HG03045 (cell line): ENCODE measurements at regions not wholly inside any gene's neighbourhood (a gene's known extent, or its start where the extent isn't known, plus 50 kb on each side); places are given as distances from the start of the nearest gene placed in this dataset.
"Not testable (repeated sequence)": the region's sequence is repeated elsewhere in the genome, so short reads cannot be mapped to it uniquely, and the experiment has no call there.

Source experiments
- ATAC-seq: cut with Tn5 transposase; IDR thresholded peaks from one replicate; pipeline ENCODE4 v1.9.1; 2021; ENCODE audit warnings: mild to moderate bottlenecking, moderate library complexity; ENCODE audit not compliant: unreplicated experiment

DNA sequence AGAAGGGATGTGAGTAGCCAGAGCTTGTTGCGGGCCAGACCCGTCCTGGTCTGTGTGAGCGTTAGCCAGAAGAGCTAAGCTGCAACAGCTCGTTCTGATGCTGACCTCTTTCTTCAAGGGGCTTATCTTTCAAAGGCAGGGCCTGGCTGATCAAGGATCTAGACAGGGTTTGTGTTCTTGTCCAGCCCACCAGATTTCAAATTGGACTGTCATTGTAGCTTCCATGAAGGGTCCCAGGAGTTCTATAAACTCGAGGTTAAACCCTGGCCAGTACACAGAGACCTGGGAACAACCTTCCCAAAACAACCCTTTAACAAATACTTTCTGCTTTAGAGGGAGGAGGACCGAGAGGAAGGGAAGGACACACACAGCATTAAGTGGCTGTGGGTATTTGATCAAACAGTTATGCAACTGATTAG is 153.0 kb upstream of the TUT7 start:
- no peak for ATAC-seq

DNA sequence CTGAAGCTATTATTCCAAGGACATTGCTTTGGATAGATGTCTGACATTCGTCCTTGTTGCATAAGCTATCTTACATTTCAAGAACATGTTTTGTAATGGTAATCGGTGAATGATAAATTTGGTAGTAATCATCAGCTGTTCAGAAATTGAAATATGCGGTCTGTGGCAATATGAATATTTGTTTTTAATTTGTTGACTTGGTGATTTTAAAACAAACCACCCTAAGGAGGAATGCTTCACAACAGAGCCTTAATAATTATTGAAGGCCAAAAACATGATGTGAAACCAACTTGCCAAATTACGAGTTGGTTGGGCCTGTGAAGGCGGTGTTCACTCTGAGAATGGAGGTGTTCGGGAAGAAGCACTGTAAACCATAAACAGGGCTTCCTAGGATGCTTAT is 149.7 kb upstream of the TUT7 start:
- ATAC-seq = no peak

DNA sequence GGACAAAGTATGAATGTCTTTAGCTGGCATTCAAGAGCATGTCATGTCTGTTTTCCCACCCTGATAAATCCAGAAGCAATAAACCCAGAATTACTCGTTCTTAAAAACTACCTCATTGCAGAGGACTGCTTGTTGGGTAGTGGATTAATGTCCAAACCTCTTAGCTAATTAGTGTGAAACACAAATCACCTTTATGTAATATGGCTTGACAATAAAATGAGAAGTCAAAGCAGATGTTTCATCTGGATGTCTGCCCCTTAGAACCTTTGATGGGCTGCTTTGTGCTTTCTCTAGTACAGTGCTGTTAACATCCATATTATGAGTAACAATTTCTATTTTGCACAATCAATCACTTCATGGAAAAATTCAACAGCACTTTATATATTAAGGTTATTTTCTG is 149.1 kb upstream of the TUT7 start:
- no peak for ATAC-seq

DNA sequence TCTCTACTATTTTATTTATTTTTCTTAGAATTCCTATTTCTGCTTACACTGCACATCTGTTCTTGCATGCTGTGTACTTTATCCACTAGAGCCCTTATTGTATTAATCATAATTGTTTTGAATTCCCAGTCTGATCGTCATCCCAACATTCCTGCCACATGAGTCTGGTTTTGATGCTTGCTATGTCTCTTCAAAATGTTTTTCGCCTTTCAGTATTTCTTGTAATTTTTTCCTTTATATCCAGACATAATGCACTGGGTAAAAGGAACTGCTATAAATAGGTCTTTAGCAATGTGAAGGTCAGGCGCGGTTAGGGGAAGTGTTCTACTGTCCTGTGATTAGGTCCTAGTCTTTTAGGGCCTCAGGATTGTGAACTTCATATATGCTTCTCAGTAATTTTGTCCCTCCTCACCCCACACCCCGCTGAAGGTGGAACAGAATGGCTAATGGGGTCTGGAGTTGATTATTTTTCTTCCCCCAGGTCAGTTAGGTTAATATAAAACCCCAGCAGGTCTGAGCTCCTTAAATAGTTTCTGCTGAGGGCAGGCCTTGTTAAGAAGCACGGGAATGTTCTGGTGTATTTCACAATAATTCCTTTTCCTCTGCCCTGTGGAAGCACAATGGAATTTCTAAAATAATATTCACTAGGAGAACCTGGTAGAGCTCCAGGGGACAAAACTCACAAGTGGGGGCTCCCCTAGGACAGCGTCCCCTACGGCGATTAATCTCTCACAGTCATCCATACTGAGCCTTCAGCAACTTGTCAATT is 146.6 kb upstream of the TUT7 start:
- ATAC-seq = no peak

DNA sequence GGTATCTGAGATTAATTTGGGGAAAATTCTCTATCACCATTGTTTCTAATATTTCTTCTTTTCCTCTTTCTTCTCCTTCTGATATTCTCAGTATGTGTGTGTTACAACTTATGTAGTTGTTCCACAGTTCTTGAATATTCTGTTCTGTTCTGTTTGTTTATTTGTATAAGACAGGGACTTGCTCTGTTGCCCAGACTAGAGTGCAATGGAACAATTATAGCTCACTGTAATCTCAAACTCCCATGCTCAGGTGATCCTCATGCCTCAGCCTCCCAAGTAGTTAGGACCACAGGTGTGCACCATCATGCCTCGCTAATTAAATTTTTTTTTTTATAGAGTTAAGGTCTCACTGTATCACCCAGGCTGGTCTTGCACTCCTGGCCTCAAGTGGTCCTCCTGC is 145.8 kb upstream of the TUT7 start:
- ATAC-seq = no peak

DNA sequence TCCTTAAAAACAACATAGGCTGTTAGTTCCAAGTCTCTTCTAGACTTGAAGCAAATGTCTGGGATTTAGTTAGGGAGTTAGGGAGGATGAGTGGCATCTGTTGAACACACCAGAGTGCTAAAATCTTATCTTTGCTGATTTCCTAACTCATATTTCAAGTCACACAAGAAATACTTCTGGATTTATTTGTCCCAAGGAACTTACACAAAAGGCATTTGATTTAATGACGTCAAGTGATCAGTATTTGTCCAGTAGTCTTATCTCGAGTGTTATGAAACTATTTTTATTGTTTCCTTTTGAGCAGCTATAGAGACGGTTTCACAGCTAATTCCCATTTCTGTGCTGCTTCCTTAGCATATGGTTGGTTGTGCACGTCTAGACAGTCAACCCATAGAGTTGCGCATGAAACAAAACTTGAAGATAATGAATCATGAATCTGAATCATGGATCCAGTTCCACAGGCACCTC is 140.5 kb upstream of the TUT7 start:
- no peak for ATAC-seq

DNA sequence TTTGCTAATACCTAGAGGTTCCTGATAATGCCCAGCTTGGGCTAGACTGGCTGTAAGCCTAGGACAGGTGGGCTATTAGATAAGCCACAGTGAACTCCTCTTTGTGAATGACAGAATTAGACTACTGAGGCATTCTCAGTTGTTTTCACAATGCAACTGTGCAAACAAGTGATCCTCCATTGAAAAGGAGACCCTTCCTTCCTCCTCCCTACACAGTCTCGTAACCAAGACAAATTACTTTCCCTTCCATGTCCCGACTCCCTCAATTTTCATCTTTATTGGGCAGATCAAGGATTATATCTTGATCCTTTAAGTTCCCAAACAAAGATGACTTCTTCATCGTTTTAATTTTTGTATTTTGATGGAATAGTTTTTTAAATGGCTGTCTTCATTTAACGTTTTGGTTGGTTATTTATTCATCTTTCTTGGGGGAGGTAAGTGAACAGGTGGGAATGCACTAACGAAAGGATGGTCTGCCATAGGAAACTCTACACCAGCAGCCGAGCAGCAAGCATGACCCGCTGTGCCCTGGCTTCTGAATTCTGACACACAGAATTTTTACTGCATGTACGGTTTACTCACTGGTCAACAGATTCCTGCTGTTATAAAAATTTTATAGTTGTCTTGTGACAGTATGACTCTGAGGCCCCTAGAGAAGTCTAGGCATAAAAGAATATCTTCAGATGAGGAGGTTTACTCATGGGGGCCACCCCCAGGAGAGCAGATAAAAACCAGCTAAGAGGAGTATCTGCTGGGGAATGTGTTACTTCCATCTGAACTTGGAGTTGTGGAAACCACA is 137.5 kb upstream of the TUT7 start:
- ATAC-seq = no peak

DNA sequence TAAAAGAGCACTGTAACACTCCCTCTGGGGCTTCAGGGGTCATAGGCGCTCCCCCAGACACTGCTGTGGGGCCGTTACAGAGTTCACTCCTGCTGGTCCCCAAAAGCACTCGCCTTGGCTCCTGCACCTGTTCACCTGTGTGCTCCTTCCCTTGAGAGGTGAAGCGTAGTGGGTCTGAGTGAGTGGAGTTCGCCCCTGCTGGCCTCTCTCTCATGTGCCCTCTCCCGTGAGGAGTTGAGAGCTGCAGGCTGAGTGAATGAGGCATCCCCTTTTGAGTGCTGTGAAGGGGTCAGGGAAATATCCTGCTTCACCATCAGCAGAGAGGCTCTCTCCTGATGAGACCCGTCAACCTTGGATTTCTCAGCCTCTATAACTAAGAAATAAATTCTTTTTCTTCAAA is 134.6 kb upstream of the TUT7 start:
- ATAC-seq = no peak

DNA sequence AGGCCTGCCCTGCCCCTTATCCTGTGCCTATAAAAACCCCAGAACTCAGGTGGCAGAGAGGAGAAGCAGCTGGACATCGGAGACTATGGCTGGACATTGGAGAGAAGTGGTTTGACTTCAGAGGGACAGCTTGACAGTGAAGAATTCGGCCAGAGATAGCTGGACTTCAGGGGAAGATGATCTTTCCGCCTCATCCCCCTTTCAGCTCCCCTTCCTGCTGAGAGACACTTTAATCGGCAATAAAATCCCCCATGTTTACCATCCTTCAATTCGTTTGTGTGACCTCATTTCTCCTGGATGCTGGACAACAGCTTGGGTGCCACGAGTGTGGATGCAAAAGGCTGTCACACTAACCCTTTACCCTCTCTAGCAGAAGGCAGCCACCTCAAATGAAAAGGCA is 134.1 kb upstream of the TUT7 start:
- ATAC-seq = no peak

DNA sequence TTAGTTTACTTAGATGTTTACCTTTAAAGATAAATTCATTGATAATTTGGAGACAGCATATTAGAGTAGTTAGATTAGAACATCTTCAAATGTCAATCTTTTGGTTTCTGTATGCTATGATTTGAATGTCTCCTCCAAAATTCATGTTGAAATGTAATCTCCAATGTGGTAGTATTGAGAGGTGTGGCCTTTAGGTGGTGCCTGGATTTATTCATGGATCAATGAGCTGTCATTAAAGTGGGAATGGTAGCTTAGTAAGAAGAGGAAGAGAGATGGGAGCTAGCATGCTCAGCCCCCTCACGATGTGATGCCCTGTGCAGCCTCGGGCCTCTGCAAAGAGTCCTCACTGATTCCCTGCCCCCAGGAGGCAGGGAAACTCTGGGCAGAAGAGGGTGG is 133.6 kb upstream of the TUT7 start:
- ATAC-seq = no peak

DNA sequence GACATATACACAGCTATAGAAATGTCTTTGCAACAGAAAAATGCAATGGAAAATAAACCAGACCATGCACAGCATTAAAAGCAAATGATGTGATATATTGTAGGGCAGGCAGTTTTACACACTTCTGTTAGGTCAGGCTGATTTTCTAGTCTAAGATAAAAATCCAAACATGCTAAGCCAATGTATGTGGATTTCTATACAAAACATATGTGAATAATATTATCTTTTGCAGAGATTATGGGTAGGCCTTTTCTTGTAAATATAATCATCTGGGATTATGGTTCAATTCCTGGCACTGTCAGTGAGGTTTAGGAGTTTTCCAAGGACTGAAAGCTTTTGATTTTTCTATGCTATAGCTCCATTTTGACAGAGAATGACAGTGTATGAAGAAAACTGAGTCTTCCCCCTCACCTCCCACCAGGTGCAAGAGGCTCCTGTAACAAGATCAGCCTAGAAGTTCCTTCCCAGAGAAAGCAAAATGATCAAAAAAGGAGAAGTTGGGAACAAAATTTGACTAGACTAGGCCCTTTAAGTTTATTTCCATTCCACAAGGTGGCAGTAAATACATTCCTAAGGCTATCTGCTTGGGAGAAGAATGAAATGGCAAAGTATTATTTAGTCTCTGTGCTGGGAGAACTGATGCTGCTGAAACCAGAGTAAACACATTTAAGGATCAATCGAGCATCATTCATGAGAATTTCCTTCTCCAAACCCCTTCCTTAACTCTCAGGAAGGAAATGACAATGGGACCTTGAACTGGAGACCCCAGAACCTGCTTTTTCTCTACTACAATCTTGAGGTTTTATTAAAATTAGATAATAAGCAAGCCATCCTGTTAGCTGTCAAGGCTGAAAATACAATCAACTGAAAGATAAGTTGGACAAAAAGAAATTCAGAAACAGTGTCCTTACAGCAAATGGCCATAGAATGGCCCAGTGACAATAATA is 133.0 kb upstream of the TUT7 start:
- no peak for ATAC-seq

DNA sequence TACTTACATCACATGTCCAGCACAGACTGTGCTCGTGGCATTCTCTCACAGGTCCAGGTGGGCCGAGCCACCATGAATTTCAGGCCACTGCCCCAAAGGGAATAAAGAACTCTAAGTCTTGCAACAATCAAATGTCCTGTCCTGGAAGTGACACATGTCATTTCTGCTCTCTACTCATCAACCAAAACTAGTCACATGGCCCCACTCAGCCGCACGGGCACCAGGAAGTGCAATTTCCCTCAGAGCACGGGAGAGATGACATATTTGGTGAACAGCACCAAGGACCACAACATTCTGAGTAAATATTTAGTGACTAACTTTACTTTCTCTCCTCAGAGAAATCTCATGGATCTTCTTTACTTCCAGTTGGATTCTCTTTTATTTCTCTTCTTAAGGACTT is 131.1 kb upstream of the TUT7 start:
- no peak for ATAC-seq

DNA sequence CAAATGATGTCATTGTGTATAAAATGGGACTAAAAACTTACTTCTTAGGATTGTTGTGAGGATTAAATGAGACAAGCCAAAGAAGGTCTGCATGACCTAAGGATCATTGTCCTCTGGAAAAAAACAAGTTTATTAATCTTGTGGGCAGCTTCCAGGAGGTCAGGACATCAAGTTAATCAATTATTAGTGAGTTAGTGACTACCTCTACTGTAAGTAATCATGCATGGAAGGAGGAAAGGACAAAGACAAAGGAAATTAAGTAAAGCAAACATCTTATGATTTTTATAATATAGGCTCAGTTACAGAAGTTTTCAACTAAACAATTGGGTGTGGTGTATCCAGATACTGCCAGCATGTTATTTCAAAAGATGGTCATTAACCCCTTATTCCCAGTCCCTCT is 129.3 kb upstream of the TUT7 start:
- ATAC-seq = no peak

DNA sequence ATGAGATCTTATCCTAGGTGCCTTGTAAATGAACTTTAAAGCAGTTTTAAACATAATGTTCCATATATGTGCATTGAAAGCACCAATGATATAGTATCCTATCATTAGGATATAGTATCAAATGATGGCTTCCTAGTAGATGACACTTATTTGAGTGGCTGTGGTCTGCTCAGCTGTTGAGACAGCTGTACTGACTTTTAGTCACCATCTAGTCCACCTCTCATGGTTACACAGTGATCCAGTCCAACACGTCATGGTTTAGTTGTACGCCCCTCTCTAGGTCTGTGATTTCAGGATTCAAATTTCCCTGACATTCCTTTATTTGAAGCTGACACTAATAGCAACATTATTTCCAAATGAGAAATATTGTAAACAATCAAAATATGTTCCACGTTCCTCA is 127.3 kb upstream of the TUT7 start:
- ATAC-seq = no peak

DNA sequence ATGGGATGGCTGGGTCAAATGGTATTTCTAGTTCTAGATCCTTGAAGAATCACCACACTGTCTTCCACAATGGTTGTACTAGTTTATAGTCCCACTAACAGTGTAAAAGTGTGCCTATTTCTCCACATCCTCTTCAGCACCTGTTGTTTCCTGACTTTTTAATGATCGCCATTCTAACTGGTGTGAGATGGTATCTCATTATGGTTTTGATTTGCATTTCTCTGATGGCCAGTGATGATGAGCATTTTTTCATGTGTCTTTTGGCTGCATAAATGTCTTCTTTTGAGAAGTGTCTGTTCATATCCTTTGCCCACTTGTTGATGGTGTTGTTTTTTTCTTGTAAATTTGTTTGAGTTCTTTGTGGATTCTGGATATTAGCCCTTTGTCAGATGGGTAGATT is 121.0 kb upstream of the TUT7 start:
- not testable (repeated sequence) for ATAC-seq

DNA sequence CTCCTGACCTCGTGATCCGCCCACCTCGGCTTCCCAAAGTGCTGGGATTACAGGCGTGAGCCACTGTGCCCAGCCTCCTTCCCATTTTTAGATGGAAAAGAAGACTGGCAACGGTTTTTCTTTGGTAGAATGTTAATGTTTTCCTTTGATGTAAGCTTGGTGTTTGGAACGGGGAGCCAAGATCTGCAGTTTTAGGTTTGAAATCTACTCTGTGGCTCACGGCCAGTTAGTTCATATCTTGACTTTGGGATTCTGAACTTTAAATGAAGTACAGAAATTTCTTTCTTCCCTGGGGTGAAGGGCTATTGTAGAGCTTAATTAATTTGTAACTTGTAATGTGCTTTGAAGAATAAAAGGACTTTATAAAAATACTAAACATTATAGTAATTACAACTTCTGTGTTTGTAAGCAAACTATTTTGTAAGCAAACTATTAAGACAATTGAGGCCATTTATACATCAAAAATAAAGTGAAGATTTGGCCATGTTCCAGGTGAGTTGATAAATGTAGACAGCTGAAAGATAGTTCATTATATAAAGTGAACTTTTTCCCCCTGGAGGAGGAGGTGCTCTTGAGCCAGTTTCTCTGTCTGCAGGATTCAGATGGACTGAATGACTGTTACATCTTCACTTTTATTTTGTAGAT is 117.1 kb upstream of the TUT7 start:
- ATAC-seq = no peak

DNA sequence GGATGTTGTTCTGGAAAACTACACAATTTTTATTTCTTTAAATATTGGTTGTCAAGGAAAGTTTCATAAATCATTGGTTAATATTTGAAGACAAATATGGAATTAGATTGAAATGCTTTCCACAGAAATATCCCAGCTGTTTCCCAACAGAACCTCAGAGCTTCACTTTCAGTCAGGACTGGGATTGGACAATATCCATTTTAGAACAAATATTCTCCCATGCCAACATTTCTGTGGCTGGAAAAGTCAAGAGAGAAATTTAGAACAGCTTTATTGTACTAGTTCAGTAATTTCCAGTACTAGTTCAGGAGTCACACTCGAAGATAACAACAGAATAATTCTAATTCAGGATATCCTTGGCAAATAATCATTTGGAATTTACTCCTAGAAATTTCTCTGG is 116.1 kb upstream of the TUT7 start:
- ATAC-seq = no peak

DNA sequence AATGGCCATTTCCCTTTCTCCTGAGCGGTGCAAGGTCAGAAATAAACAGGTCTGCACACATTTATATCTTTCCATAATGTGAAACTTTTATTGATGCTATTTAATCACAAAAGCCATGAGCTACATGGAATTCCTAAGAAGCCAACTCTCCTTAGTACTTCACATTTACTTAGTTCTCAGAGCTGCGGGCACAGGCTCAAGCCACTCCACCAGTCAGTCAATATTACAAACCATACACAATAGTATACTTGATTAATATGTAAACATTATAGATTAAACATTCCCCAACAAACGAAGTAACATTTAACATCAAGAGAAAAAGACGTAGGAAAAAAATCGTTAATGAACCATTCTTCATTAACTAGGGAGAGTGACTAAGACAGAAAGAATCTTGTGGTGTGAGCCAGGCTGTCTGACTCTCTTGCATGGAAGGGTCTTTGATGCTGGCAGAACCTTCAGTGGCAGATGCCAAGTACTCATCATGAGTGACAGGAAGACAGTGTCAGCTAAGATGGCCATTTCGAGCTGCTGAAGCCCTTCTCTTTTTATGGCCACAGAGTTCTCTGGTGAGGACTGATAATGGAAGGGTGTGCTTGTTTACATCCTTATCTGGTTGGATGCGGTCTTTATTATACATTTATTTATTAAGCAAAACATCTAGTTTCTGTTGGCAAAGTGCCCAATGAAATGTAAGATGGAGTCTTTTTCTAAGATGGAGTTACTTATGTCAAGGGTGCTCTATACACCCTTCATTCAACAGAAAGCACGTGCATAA is 115.5 kb upstream of the TUT7 start:
- ATAC-seq = no peak

DNA sequence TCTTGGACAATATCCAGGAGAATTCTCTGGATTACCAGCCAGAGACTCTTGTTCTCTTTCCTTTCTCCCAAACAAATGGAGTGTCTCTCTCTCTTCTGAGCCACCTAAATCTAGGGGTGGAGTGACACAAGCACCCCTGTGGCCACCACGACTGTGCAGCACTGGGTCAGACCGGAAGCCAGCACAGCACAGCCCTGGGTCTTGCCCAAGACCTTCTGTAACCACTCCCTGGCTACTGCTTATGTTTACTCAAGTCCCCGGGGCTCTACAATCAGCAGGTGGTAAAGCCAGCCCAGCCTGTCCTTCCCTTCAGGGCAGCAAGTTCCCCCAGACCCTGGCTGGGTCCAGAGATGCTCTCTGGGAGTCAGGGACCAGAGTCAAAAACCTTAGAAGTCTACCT is 110.0 kb upstream of the TUT7 start:
- no peak for ATAC-seq
